ENCODE measurements at regions not wholly inside any gene's neighbourhood (a gene's known extent, or its start where the extent isn't known, plus 50 kb on each side); places are given as distances from the start of the nearest gene placed in this dataset.

- peaks cover 0 to 3% (median 0%) of the 10 kb centered on the region in 4 experiments for H3K27me3 ChIP-seq (replicated peaks in 1 of 4; ENCODE audit: control extremely low read depth in 1 of 4, control insufficient read depth in 3 of 4, insufficient read depth in 4 of 4, low read length in 3 of 4)
- ChIA-PET POLR2A (no interaction called here), CTCF (interaction anchor here (0.8 kb wide), 1 partner anchor 147 kb away, joined by 3 read pairs; no protein-coding TSS in a partner anchor)
- no peak overlapping the region for H3K4me3 ChIP-seq (ENCODE audit: control extremely low read depth in 1 of 5, extremely low read depth in 1 of 5, insufficient read depth in 1 of 5, low read depth in 2 of 5, low read length in 4 of 5)
- no peak for ATAC-seq (ENCODE audit: low read depth)
- H3K27me3 Mint-ChIP-seq: peaks cover 5% of the 10 kb centered on the region
- H4K20me1 ChIP-seq (ENCODE audit: control insufficient read depth, insufficient read depth, low read length, poor library complexity, severe bottlenecking): no peaks in the 10 kb centered on the region
- H3K27ac Mint-ChIP-seq: no peak overlapping the region
- WGBS (ENCODE audit: insufficient coverage): 90% methylated on average over 3 of the region's 4 CpGs
- no peak overlapping the region for H3K27ac ChIP-seq (ENCODE audit: low read length in 2 of 2)
- H3K4me2 ChIP-seq (replicated peaks; ENCODE audit: low read depth, low read length, poor library complexity, severe bottlenecking): no peak overlapping the region
- no peaks in the 10 kb centered on the region for H3K4me1 ChIP-seq (ENCODE audit: control insufficient read depth in 2 of 2, insufficient read depth in 2 of 2, low read length in 2 of 2)
- H2AFZ ChIP-seq (ENCODE audit: insufficient read depth, low read depth, low read length, poor library complexity, severe bottlenecking): no peak overlapping the region
- H3K79me2 ChIP-seq (ENCODE audit: control insufficient read depth, insufficient read depth, low read length): no peaks in the 10 kb centered on the region
- no peak overlapping the region for H3K9ac ChIP-seq (ENCODE audit: low read length)
- intact Hi-C loops (cut with micrococcal nuclease): no loop called here
- no peaks in the 10 kb centered on the region for H3K9me3 Mint-ChIP-seq (ENCODE audit: insufficient read depth)
- no peak overlapping the region for H3K4me3 Mint-ChIP-seq
- no peak for TF ChIP-seq CTCF (IDR thresholded peaks at IDR 0.05)
- TF ChIP-seq EZH2 (IDR thresholded peaks at IDR 0.05; ENCODE audit: borderline replicate concordance, insufficient read depth, low read depth, low read length, poor library complexity, severe bottlenecking): no peak
- peaks cover 0 to 1% (median 0%) of the 10 kb centered on the region in 3 donors for H3K9me3 ChIP-seq (ENCODE audit: control extremely low read depth in 1 of 3, control insufficient read depth in 2 of 3, insufficient read depth in 1 of 3, low read length in 2 of 3)
- H3K4me1 Mint-ChIP-seq: no peaks in the 10 kb centered on the region
- no peak for DNase-seq
- no peaks in the 10 kb centered on the region for H3K36me3 ChIP-seq (replicated peaks in 1 of 2; ENCODE audit: control extremely low read depth in 1 of 2, control insufficient read depth in 1 of 2, extremely low read depth in 1 of 2, insufficient read depth in 2 of 2, low read length in 1 of 2)
These were observed 87.5 kb upstream of the CDIN1 start for GRCh38 chr15:36491912-36492311.

- no peaks in the 10 kb centered on the region for H3K4me1 ChIP-seq (ENCODE audit: control insufficient read depth in 2 of 2, insufficient read depth in 2 of 2, low read length in 2 of 2)
- Mint-ChIP-seq H3K9me3 (ENCODE audit: insufficient read depth) (no peaks in the 10 kb centered on the region), H3K4me3 (no peak overlapping the region), H3K27ac (no peak overlapping the region), H3K4me1 (no peaks in the 10 kb centered on the region), H3K27me3 (peaks cover 9% of the 10 kb centered on the region)
- no peaks in the 10 kb centered on the region for H4K20me1 ChIP-seq (ENCODE audit: control insufficient read depth, insufficient read depth, low read length, poor library complexity, severe bottlenecking)
- no peaks in the 10 kb centered on the region for H3K79me2 ChIP-seq (ENCODE audit: control insufficient read depth, insufficient read depth, low read length)
- intact Hi-C loops (cut with micrococcal nuclease): no loop called here
- no peak for DNase-seq
- WGBS (ENCODE audit: insufficient coverage): 92% methylated on average over 2 of the region's 9 CpGs
- H3K27ac ChIP-seq (ENCODE audit: low read length in 2 of 2): no peak overlapping the region
- peaks cover 0 to 1% (median 0%) of the 10 kb centered on the region in 3 donors for H3K9me3 ChIP-seq (ENCODE audit: control extremely low read depth in 1 of 3, control insufficient read depth in 2 of 3, insufficient read depth in 1 of 3, low read length in 2 of 3)
- ChIA-PET POLR2A (no interaction called here), CTCF (no interaction called here)
- peaks cover 0 to 1% (median 0%) of the 10 kb centered on the region in 4 experiments for H3K27me3 ChIP-seq (replicated peaks in 1 of 4; ENCODE audit: control extremely low read depth in 1 of 4, control insufficient read depth in 3 of 4, insufficient read depth in 4 of 4, low read length in 3 of 4)
- no peak for TF ChIP-seq EZH2 (IDR thresholded peaks at IDR 0.05; ENCODE audit: borderline replicate concordance, insufficient read depth, low read depth, low read length, poor library complexity, severe bottlenecking)
- TF ChIP-seq CTCF (IDR thresholded peaks at IDR 0.05): no peak
- H3K36me3 ChIP-seq (replicated peaks in 1 of 2; ENCODE audit: control extremely low read depth in 1 of 2, control insufficient read depth in 1 of 2, extremely low read depth in 1 of 2, insufficient read depth in 2 of 2, low read length in 1 of 2): no peaks in the 10 kb centered on the region
- no peak overlapping the region for H3K4me2 ChIP-seq (replicated peaks; ENCODE audit: low read depth, low read length, poor library complexity, severe bottlenecking)
- no peak overlapping the region for H3K9ac ChIP-seq (ENCODE audit: low read length)
- no peak overlapping the region for H3K4me3 ChIP-seq (ENCODE audit: control extremely low read depth in 1 of 5, extremely low read depth in 1 of 5, insufficient read depth in 1 of 5, low read depth in 2 of 5, low read length in 4 of 5)
- no peak overlapping the region for H2AFZ ChIP-seq (ENCODE audit: insufficient read depth, low read depth, low read length, poor library complexity, severe bottlenecking)
- no peak for ATAC-seq (ENCODE audit: low read depth)
These were observed 83.9 kb upstream of the CDIN1 start for GRCh38 chr15:36495456-36495991.
